Activated naive CD4-positive, alpha-beta T cell treated with anti-CD3 and anti-CD28 coated beads for 36 hours (primary cell): ENCODE measurements at regions not wholly inside any gene's neighbourhood (a gene's known extent, or its start where the extent isn't known, plus 50 kb on each side); places are given as distances from the start of the nearest gene placed in this dataset.
"Not testable (repeated sequence)": the region's sequence is repeated elsewhere in the genome, so short reads cannot be mapped to it uniquely, and the experiment has no call there.

Experiments used
- CTCF ChIA-PET: fragments of 350-600 bp; sonication (Branson Sonifier 250); formaldehyde crosslinking; loops from one replicate; lab custom pipeline; 2021; ENCODE audit warnings: antibody characterized with exemption; lab: Charles Lee
- DNase-seq: peaks from one replicate; pipeline ENCODE4 v3.0.0-alpha.2; 2020
- H3K27ac Mint-ChIP-seq: one replicate; pipeline ENCODE4 v1.8.0; 2021; ENCODE audit warnings: mild to moderate bottlenecking, mixed read lengths
- H3K27me3 Mint-ChIP-seq: one replicate; pipeline ENCODE4 v1.8.0; 2021; ENCODE audit warnings: low read depth, mixed read lengths
- H3K36me3 Mint-ChIP-seq: one replicate; pipeline ENCODE4 v1.8.0; 2021; ENCODE audit warnings: low read depth, mixed read lengths
- H3K4me1 Mint-ChIP-seq: one replicate; pipeline ENCODE4 v1.8.0; 2021; ENCODE audit warnings: low read depth, mixed read lengths
- H3K4me3 Mint-ChIP-seq: one replicate; pipeline ENCODE4 v1.8.0; 2021; ENCODE audit warnings: mild to moderate bottlenecking, moderate library complexity, mixed read lengths
- H3K9me3 Mint-ChIP-seq: one replicate; pipeline ENCODE4 v1.8.0; 2021; ENCODE audit warnings: mixed read lengths
- intact Hi-C: fragments of 100-400 bp; cut with micrococcal nuclease; formaldehyde crosslinking; loops from one replicate; pipeline ENCODE4 v1.15.1; 2023

DNA sequence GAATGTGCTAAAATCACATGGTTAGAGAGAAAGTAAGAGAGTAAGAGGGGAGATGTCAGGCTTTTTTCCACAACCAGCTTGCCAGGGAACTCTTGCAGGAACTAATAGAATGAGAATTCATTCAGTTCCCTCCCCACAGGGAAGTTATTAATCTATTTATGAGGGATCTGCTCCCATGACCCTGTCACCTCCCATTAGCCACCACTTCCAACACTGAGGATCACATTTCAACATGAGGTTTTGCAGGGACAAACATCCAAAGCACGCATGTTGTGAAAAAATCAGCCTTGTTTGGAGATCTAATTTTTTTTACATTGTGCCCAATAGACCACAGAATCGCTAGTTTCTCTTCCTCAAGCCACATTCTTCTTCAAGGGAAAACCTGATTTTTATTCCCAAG lies 904.0 kb downstream of the TBL1XR1 start:
- Mint-ChIP-seq H3K27me3 (no peaks in the 10 kb centered on the region), H3K4me3 (no peak overlapping the region), H3K9me3 (peaks cover 4% of the 10 kb centered on the region), H3K4me1 (no peaks in the 10 kb centered on the region), H3K27ac (no peak overlapping the region), H3K36me3 (no peaks in the 10 kb centered on the region)
- no peak for DNase-seq
- intact Hi-C loops = no loop called here
- CTCF ChIA-PET = no interaction called here

DNA sequence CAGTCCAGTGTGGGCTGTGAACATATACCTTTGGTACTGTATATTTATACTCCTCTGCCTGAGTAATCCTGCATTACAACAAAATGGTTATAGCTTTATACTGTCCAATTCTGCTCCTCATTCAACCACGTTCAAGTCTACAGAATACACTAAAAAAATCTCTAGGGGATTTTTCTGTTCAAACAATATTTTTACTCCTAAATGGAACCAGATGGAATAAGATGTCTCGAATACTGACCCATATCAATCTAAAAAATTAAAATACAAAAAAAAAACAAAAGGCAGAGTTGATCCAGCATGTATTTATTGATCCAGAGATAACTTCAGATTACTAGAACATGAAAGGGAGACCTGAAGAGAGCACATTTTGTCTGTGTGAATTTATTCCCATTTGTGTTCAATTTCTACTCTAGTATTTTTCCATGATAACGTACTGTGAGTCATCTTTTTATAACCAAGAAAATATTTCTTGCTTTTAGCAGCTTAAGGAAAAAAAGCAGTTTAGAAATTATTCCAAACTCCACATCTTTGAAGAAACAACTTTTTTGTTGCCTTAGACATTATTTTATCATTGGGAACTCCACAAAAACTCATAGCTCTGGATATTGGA lies 910.7 kb downstream of the TBL1XR1 start:
- intact Hi-C loops = no loop called here
- peaks cover 3% of the 10 kb centered on the region for H3K9me3 Mint-ChIP-seq
- H3K36me3 Mint-ChIP-seq = no peaks in the 10 kb centered on the region
- H3K27ac Mint-ChIP-seq = no peak overlapping the region
- no peaks in the 10 kb centered on the region for H3K4me1 Mint-ChIP-seq
- no peak overlapping the region for H3K4me3 Mint-ChIP-seq
- no peak for DNase-seq
- CTCF ChIA-PET = no interaction called here
- no peaks in the 10 kb centered on the region for H3K27me3 Mint-ChIP-seq

DNA sequence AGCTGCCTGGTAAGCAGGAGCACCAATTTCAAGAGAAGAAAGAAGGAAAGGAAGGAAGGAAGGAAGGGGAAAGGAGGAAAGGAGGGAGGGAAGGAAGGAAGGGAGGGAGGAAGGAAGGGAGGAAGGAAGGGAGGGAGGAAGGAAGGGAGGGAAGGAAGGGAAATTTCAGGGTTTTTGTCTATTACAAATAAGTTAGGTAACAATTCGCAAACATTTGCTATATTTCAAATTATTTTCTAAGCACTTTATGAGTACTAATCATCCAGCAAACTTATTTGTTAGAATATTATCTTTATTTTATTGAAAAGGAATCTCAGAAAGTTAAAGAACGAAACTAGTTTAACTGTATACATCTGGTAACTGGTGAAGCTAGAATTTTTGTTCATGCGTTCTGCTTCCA lies 921.7 kb downstream of the TBL1XR1 start:
- H3K27me3 Mint-ChIP-seq = no peaks in the 10 kb centered on the region
- DNase-seq = no peak
- no peaks in the 10 kb centered on the region for H3K36me3 Mint-ChIP-seq
- no peak overlapping the region for H3K27ac Mint-ChIP-seq
- H3K4me1 Mint-ChIP-seq = no peaks in the 10 kb centered on the region
- H3K4me3 Mint-ChIP-seq = no peak overlapping the region
- H3K9me3 Mint-ChIP-seq = peaks cover 3% of the 10 kb centered on the region
- intact Hi-C loops = no loop called here
- CTCF ChIA-PET = no interaction called here

DNA sequence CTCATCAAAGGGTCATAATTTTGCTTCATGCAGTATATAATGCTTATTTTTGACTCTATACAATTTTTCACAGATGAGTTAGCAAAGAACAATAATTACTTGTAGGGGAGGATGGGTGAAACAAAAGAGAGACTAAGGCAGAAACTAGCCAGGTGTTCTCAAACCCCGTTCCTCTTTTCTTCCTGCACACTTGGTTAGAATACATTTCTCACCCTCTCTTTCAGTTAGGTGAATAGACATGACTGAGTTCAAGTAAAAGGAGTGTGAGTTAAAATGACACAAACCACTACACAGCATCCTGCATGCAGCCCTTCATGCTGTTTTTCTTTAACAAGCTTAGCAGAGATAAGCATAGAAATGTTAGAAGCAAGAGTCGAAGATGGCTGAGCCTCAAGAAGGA lies 922.2 kb downstream of the TBL1XR1 start:
- Mint-ChIP-seq H3K4me3 (no peak overlapping the region), H3K27me3 (no peaks in the 10 kb centered on the region), H3K27ac (no peak overlapping the region), H3K4me1 (no peaks in the 10 kb centered on the region), H3K9me3 (peaks cover 3% of the 10 kb centered on the region), H3K36me3 (no peaks in the 10 kb centered on the region)
- CTCF ChIA-PET = no interaction called here
- intact Hi-C loops = no loop called here
- no peak for DNase-seq

DNA sequence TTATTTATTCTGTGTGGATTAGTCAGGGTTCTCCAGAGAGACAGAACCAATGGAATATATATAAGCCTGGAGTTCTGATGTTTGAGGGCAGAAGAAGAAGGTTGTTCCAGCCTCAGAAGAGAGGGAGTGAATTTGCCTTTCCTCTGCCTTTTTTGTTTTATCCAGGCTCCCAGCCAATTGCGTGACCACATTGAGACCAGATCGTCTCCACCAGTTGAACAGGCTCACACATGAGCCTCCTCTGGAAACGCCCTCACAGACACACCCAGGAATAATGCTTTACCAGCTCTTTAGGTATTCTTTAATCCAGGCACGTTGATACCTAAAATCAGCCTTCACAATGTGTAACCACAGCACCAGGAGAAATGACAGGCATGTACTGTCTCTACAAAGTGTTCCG lies 923.1 kb downstream of the TBL1XR1 start:
- Mint-ChIP-seq H3K4me3 (no peak overlapping the region), H3K9me3 (peaks cover 3% of the 10 kb centered on the region), H3K27me3 (no peaks in the 10 kb centered on the region), H3K36me3 (no peaks in the 10 kb centered on the region), H3K4me1 (no peaks in the 10 kb centered on the region), H3K27ac (no peak overlapping the region)
- CTCF ChIA-PET = no interaction called here
- intact Hi-C loops = no loop called here
- no peak for DNase-seq

DNA sequence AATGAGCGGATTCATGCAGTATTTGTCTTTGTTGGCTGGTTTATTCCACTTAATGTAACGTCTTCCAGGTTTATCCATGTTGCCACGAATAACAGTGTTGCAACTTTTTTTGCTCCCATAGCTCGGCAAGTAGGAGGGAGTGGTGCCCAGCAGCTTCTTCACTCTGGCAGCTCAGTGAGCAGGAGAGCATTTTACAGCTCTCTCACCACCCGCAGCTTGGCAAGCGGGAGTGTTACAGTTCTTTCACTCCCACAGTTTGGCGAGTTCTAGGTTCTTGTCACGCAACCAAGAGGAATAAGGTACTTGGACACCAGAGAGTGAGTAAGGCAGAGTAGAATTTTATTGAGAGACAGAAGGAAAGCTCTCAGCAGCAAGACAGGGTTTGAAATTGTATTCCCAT lies 935.2 kb downstream of the TBL1XR1 start:
- intact Hi-C loops = no loop called here
- Mint-ChIP-seq H3K27me3 (no peaks in the 10 kb centered on the region), H3K4me1 (no peaks in the 10 kb centered on the region)

DNA sequence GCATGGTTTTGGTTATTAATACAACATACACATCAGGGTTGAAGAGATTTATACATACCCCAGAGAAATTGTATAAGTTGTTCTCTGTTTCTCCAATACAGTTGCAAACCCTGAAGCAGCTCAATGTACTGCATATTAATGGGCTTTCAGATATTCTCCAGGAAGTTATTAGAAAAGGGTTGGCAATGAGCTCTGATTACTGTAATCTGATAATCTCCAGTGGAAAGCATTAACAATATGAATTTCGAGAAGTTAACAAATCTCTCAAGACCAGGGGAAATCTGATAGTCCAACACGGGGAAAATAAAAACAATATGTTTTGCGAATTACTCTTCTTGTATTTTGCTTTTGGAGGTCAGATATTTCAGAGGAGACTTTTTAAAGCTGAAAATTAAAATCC lies 950.1 kb downstream of the TBL1XR1 start:
- DNase-seq = no peak
- intact Hi-C loops = no loop called here
- Mint-ChIP-seq H3K4me1 (no peaks in the 10 kb centered on the region), H3K27ac (no peak overlapping the region), H3K4me3 (no peak overlapping the region), H3K9me3 (no peaks in the 10 kb centered on the region), H3K27me3 (no peaks in the 10 kb centered on the region), H3K36me3 (no peaks in the 10 kb centered on the region)
- CTCF ChIA-PET = no interaction called here

More for the DNA sequence above, 935.2 kb downstream of the TBL1XR1 start:
- Mint-ChIP-seq H3K9me3 (peaks cover 17% of the 10 kb centered on the region), H3K4me3 (no peak overlapping the region), H3K27ac (no peak overlapping the region), H3K36me3 (no peaks in the 10 kb centered on the region)
- no peak for DNase-seq
- CTCF ChIA-PET = no interaction called here

DNA sequence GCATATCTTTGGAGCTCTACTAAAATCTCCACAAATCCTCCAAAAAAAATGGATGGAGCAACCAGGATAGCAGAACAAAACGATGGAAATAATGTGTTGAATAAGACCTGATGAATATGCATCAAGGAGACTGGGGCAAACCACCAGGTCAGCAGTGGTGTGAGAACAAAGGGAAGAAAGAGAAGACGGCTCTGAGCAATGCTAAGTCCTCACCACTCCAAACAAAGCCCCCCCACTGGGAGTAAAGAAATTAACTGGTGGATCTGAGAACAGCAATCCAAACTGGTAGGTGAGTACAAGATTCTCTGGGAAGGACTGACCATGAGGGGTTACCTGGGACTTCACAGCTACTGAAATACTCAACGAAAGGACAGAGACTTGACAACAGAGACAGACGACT lies 977.3 kb downstream of the TBL1XR1 start:
- H3K27ac Mint-ChIP-seq = no peak overlapping the region
- no peak for DNase-seq
- CTCF ChIA-PET = no interaction called here
- H3K4me1 Mint-ChIP-seq = no peaks in the 10 kb centered on the region
- H3K9me3 Mint-ChIP-seq = peaks cover 4% of the 10 kb centered on the region
- intact Hi-C loops = no loop called here
- H3K27me3 Mint-ChIP-seq = no peaks in the 10 kb centered on the region
- no peaks in the 10 kb centered on the region for H3K36me3 Mint-ChIP-seq
- no peak overlapping the region for H3K4me3 Mint-ChIP-seq

DNA sequence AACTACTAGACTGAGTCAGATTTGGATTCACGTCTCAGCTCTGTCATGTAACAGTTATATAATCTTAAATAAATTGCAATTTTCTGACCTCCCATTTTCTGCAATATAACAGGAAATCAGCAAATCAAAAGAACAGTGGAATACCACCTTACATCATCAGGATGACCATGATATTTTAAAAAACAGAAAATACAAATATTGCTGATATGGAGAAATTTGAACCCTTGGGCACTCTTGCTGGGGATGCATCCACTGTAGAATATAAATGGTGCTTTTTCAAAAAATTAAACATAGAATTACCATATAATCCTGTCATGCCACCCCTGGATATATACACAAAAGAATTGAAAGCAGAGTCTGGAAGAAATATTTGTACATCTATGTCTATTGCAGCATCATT lies 982.5 kb downstream of the TBL1XR1 start:
- intact Hi-C loops = no loop called here
- H3K4me3 Mint-ChIP-seq = no peak overlapping the region
- CTCF ChIA-PET = no interaction called here
- H3K9me3 Mint-ChIP-seq = peaks cover 3% of the 10 kb centered on the region
- H3K36me3 Mint-ChIP-seq = no peaks in the 10 kb centered on the region
- no peaks in the 10 kb centered on the region for H3K4me1 Mint-ChIP-seq
- H3K27me3 Mint-ChIP-seq = no peaks in the 10 kb centered on the region
- DNase-seq = no peak
- H3K27ac Mint-ChIP-seq = no peak overlapping the region

DNA sequence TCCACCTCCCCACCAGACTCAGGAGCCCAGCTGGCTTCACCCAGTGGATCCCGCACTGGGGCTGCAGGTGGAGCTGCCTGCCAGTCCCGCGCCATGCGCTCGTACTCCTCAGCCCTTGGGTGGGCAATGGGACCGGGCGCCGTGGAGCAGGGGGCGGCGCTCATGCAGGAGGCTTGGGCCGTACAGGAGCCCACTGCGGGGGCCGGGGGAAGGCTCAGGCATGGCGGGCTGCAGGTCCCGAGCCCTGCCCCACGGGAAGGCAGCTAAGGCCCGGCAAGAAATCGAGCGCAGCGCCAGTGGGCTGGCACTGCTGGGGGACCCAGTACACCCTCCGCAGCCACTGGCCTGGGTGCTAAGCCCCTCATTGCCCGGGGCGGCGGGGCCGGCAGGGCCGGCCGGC lies 984.0 kb downstream of the TBL1XR1 start:
- H3K27me3 Mint-ChIP-seq, H3K9me3 Mint-ChIP-seq, intact Hi-C loops, H3K36me3 Mint-ChIP-seq, H3K27ac Mint-ChIP-seq, H3K4me1 Mint-ChIP-seq, DNase-seq, H3K4me3 Mint-ChIP-seq, CTCF ChIA-PET: not testable (repeated sequence)

DNA sequence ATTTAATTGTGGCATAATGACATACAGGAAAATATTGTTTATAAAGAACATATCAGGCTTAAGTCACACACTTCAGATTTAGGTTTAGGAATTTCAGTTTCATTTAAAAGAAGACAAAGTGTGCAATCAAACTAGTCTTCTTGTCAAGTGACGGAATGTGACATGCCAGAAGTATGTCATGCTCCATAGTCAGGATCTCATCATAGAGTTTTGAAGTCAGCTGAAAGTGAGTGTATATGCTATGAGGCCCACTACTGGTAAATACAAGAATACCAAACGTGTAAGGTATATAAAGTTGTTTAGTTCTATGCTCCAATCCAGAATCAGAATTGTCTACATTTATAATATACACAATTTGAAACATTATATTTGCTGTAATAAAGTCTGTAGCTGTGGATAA lies 988.4 kb downstream of the TBL1XR1 start:
- Mint-ChIP-seq H3K36me3 (no peaks in the 10 kb centered on the region), H3K4me1 (no peaks in the 10 kb centered on the region), H3K27ac (no peak overlapping the region), H3K9me3 (peaks cover 3% of the 10 kb centered on the region), H3K27me3 (no peaks in the 10 kb centered on the region), H3K4me3 (no peak overlapping the region)
- CTCF ChIA-PET = no interaction called here
- DNase-seq = no peak
- intact Hi-C loops = no loop called here

DNA sequence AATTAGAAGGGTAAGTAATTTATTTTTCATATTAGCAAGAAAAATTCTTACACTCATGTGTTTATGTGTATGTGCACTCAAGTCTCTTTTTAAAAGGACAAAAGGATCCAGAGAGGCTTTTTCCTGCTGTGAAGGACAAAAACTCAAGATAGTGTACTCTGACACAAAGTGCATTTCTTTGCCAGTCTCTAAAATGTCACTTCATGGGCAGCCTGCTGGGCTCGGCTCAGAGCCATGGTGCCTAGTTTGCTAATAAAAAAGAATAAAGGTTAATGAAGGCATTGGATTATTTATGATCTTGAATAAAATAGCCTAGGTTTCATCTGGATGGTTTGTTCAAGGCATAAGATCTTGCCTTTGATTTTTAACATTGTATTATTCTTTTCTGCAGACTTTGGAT lies 989.0 kb downstream of the TBL1XR1 start:
- Mint-ChIP-seq H3K9me3 (peaks cover 3% of the 10 kb centered on the region), H3K4me1 (no peaks in the 10 kb centered on the region), H3K27me3 (no peaks in the 10 kb centered on the region), H3K27ac (no peak overlapping the region), H3K4me3 (no peak overlapping the region), H3K36me3 (no peaks in the 10 kb centered on the region)
- no peak for DNase-seq
- CTCF ChIA-PET = no interaction called here
- intact Hi-C loops = no loop called here

DNA sequence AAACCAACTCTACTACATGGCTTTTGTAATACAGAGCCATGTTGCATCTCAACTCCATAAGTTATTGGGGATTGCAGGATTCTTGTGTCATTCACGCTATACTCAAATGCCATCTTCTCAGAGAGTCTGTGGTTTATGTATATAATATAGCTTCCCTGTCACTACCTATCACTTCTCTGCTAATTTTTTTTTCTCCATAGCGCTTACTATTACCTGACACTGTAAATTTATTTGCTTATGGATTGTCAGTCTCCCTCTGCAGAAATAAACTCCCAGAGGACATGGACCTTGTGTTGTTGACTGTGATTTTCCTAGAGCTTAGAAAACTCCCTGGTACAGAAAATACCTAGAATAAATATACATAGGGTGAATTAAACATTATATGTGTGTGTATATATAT lies 990.5 kb downstream of the TBL1XR1 start:
- no peak for DNase-seq
- H3K27me3 Mint-ChIP-seq = no peaks in the 10 kb centered on the region
- no peaks in the 10 kb centered on the region for H3K4me1 Mint-ChIP-seq
- H3K27ac Mint-ChIP-seq = no peak overlapping the region
- peaks cover 3% of the 10 kb centered on the region for H3K9me3 Mint-ChIP-seq
- no peak overlapping the region for H3K4me3 Mint-ChIP-seq
- CTCF ChIA-PET = no interaction called here
- H3K36me3 Mint-ChIP-seq = no peaks in the 10 kb centered on the region
- intact Hi-C loops = no loop called here

DNA sequence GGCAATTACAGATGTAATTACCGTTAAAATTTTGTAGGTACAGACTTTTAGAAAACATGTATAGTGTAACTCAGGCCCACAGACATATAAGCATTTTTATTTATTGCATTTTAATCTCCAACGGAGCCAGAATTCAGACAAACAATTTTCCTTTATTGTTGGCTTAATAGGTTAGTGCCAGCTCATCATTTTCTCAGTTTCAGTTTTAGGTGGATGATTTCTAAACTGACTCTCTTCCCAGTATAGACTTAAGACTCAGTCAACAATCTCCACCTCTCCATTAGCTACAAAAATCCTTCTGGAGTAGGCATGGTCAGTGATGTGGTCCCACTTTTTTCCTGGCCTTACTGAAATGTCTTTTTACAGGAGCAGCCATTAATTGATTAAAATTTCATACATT lies 994.6 kb downstream of the TBL1XR1 start:
- H3K36me3 Mint-ChIP-seq = no peaks in the 10 kb centered on the region
- no peaks in the 10 kb centered on the region for H3K9me3 Mint-ChIP-seq
- no peak overlapping the region for H3K27ac Mint-ChIP-seq
- DNase-seq = no peak
- intact Hi-C loops = no loop called here
- no peaks in the 10 kb centered on the region for H3K27me3 Mint-ChIP-seq
- no peaks in the 10 kb centered on the region for H3K4me1 Mint-ChIP-seq
- CTCF ChIA-PET = no interaction called here
- H3K4me3 Mint-ChIP-seq = no peak overlapping the region
